ENCODE measurements at regions not wholly inside any gene's neighbourhood (a gene's known extent, or its start where the extent isn't known, plus 50 kb on each side); places are given as distances from the start of the nearest gene placed in this dataset.

GRCh38 chr2:107323946-107324565 is 438.1 kb upstream of the ST6GAL2 start:
- TF ChIP-seq, protein P1, sequence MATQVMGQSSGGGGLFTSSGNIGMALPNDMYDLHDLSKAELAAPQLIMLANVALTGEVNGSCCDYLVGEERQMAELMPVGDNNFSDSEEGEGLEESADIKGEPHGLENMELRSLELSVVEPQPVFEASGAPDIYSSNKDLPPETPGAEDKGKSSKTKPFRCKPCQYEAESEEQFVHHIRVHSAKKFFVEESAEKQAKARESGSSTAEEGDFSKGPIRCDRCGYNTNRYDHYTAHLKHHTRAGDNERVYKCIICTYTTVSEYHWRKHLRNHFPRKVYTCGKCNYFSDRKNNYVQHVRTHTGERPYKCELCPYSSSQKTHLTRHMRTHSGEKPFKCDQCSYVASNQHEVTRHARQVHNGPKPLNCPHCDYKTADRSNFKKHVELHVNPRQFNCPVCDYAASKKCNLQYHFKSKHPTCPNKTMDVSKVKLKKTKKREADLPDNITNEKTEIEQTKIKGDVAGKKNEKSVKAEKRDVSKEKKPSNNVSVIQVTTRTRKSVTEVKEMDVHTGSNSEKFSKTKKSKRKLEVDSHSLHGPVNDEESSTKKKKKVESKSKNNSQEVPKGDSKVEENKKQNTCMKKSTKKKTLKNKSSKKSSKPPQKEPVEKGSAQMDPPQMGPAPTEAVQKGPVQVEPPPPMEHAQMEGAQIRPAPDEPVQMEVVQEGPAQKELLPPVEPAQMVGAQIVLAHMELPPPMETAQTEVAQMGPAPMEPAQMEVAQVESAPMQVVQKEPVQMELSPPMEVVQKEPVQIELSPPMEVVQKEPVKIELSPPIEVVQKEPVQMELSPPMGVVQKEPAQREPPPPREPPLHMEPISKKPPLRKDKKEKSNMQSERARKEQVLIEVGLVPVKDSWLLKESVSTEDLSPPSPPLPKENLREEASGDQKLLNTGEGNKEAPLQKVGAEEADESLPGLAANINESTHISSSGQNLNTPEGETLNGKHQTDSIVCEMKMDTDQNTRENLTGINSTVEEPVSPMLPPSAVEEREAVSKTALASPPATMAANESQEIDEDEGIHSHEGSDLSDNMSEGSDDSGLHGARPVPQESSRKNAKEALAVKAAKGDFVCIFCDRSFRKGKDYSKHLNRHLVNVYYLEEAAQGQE (IDR thresholded peaks at IDR 0.05; ENCODE audit: insufficient read depth in 1 of 2, low read depth in 2 of 2, low read length in 2 of 2): no peak
- TF ChIP-seq TAF1 (IDR thresholded peaks at IDR 0.05; ENCODE audit: borderline replicate concordance, insufficient read depth, low read length): no peak
